ENCODE measurements at regions not wholly inside any gene's neighbourhood (a gene's known extent, or its start where the extent isn't known, plus 50 kb on each side); places are given as distances from the start of the nearest gene placed in this dataset.

- no peak overlapping the region for H2AFZ ChIP-seq (ENCODE audit: low read depth, low read length)
- TF ChIP-seq CTCF (IDR thresholded peaks at IDR 0.05; ENCODE audit: low read depth, low read length) = no peak
- TF ChIP-seq EZH2phosphoT487 (IDR thresholded peaks at IDR 0.05; ENCODE audit: low read depth) = no peak
- no peaks in the 10 kb centered on the region for H3K9me3 ChIP-seq (ENCODE audit: insufficient read depth, low read length)
- H3K9ac ChIP-seq (ENCODE audit: low read length) = no peak overlapping the region
- no peaks in the 10 kb centered on the region for H3K36me3 ChIP-seq (replicated peaks; ENCODE audit: low read depth, low read length)
- no peaks in the 10 kb centered on the region for H3K79me2 ChIP-seq (ENCODE audit: low read length)
- peaks cover 11% of the 10 kb centered on the region; the same call in 1 of the 2 replicates for H3K4me1 ChIP-seq (ENCODE audit: low read length)
- H3K27ac ChIP-seq (ENCODE audit: low read length) = no peak overlapping the region
- H3K27me3 ChIP-seq (ENCODE audit: low read depth, low read length) = no peaks in the 10 kb centered on the region
- no peak overlapping the region for H3K4me3 ChIP-seq (ENCODE audit: low read length)
- no peak overlapping the region for H3K4me2 ChIP-seq (ENCODE audit: low read length)
- H4K20me1 ChIP-seq (ENCODE audit: insufficient read depth, low read length) = no peaks in the 10 kb centered on the region
Measured at GRCh38 chr2:12264146-12264545, 452.6 kb upstream of the TRIB2 start.

DNA sequence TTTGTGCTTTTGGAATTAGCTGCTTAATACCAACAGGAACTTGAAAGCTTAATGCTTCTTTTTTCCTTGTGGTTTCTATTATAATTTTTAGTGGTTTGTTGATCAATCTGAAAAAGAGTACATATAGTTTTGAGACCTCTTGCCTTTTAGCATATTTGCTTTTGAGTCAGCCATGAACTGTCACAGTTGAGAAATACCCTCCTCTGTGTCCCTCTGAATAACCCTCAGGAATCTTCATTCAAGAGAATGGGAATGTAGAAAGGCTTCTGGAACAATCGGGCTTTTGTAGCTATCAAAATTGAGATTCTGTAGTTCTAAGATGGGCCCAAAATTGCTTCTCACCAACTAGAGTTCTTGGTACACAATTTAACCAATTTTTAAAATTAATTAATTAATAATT lies 451.1 kb upstream of the TRIB2 start:
- Histone ChIP-seq H4K20me1 (ENCODE audit: insufficient read depth, low read length) (no peaks in the 10 kb centered on the region), H3K4me2 (ENCODE audit: low read length) (no peak overlapping the region), H3K4me3 (ENCODE audit: low read length) (no peak overlapping the region), H3K4me1 (ENCODE audit: low read length) (peaks cover 11% of the 10 kb centered on the region; the same call in 1 of the 2 replicates), H2AFZ (ENCODE audit: low read depth, low read length) (no peak overlapping the region), H3K27ac (ENCODE audit: low read length) (no peak overlapping the region), H3K9me3 (ENCODE audit: insufficient read depth, low read length) (no peaks in the 10 kb centered on the region), H3K79me2 (ENCODE audit: low read length) (no peaks in the 10 kb centered on the region), H3K27me3 (ENCODE audit: low read depth, low read length) (no peaks in the 10 kb centered on the region), H3K9ac (ENCODE audit: low read length) (no peak overlapping the region), H3K36me3 (replicated peaks; ENCODE audit: low read depth, low read length) (no peaks in the 10 kb centered on the region)
- no peak for TF ChIP-seq CTCF (IDR thresholded peaks at IDR 0.05; ENCODE audit: low read depth, low read length)
- TF ChIP-seq EZH2phosphoT487 (IDR thresholded peaks at IDR 0.05; ENCODE audit: low read depth) = no peak

- H3K79me2 ChIP-seq (ENCODE audit: low read length) = no peaks in the 10 kb centered on the region
- H3K27ac ChIP-seq (ENCODE audit: low read length) = no peak overlapping the region
- TF ChIP-seq CTCF (IDR thresholded peaks at IDR 0.05; ENCODE audit: low read depth, low read length) (no peak), EZH2phosphoT487 (IDR thresholded peaks at IDR 0.05; ENCODE audit: low read depth) (no peak)
- H3K36me3 ChIP-seq (replicated peaks; ENCODE audit: low read depth, low read length) = no peaks in the 10 kb centered on the region
- no peak overlapping the region for H2AFZ ChIP-seq (ENCODE audit: low read depth, low read length)
- H3K9me3 ChIP-seq (ENCODE audit: insufficient read depth, low read length) = no peaks in the 10 kb centered on the region
- no peak overlapping the region for H3K4me2 ChIP-seq (ENCODE audit: low read length)
- H3K4me3 ChIP-seq (ENCODE audit: low read length) = no peak overlapping the region
- H3K4me1 ChIP-seq (ENCODE audit: low read length) = peaks cover 21% of the 10 kb centered on the region
- H4K20me1 ChIP-seq (ENCODE audit: insufficient read depth, low read length) = no peaks in the 10 kb centered on the region
- no peaks in the 10 kb centered on the region for H3K27me3 ChIP-seq (ENCODE audit: low read depth, low read length)
- H3K9ac ChIP-seq (ENCODE audit: low read length) = no peak overlapping the region
Measured at GRCh38 chr2:12267042-12267441, 449.7 kb upstream of the TRIB2 start.

- no peaks in the 10 kb centered on the region for H3K79me2 ChIP-seq (ENCODE audit: low read length)
- H4K20me1 ChIP-seq (ENCODE audit: insufficient read depth, low read length) = no peaks in the 10 kb centered on the region
- no peak overlapping the region for H3K27ac ChIP-seq (ENCODE audit: low read length)
- no peaks in the 10 kb centered on the region for H3K9me3 ChIP-seq (ENCODE audit: insufficient read depth, low read length)
- no peak overlapping the region for H3K4me3 ChIP-seq (ENCODE audit: low read length)
- H3K27me3 ChIP-seq (ENCODE audit: low read depth, low read length) = no peaks in the 10 kb centered on the region
- H3K9ac ChIP-seq (ENCODE audit: low read length) = no peak overlapping the region
- H3K4me2 ChIP-seq (ENCODE audit: low read length) = no peak overlapping the region
- no peaks in the 10 kb centered on the region for H3K36me3 ChIP-seq (replicated peaks; ENCODE audit: low read depth, low read length)
- no peak for TF ChIP-seq EZH2phosphoT487 (IDR thresholded peaks at IDR 0.05; ENCODE audit: low read depth)
- no peak for TF ChIP-seq CTCF (IDR thresholded peaks at IDR 0.05; ENCODE audit: low read depth, low read length)
- H3K4me1 ChIP-seq (ENCODE audit: low read length) = peaks cover 26% of the 10 kb centered on the region
- H2AFZ ChIP-seq (ENCODE audit: low read depth, low read length) = no peak overlapping the region
Measured at GRCh38 chr2:12269041-12269972, 447.4 kb upstream of the TRIB2 start.
